AG04449 (cell line): ENCODE measurements at regions not wholly inside any gene's neighbourhood (a gene's known extent, or its start where the extent isn't known, plus 50 kb on each side); places are given as distances from the start of the nearest gene placed in this dataset.

Experiments used
- CTCF ChIA-PET: fragments of 350-600 bp; formaldehyde crosslinking; extraction: SDS; loops from one replicate; lab custom pipeline; 2021; ENCODE audit warnings: antibody characterized with exemption; lab: Yijun Ruan, JAX
- POLR2A ChIA-PET: fragments of 400-600, 350-600 bp; formaldehyde crosslinking; extraction: SDS; loops from one replicate; lab custom pipeline; 2020; ENCODE audit warnings: antibody characterized with exemption, inconsistent platforms; lab: Yijun Ruan, JAX
- DNase-seq: peaks from one replicate; pipeline ENCODE4 v3.0.0-alpha.2; 2010; ENCODE audit warnings: low read depth, low spot score
- H3K4me3 ChIP-seq: 2 replicates; pipeline ENCODE4 v1.5.1; 2011; ENCODE audit warnings: low read depth, mild to moderate bottlenecking, control low read depth, low read length
- CTCF ChIP-seq: IDR thresholded peaks from one replicate; pipeline ENCODE4 v1.5.1; 2011; ENCODE audit warnings: mild to moderate bottlenecking, moderate library complexity, low read length, control low read depth, inconsistent platforms; ENCODE audit not compliant: insufficient read depth; ENCODE audit errors: missing control alignments

GRCh38 chr4:111108153-111108552, 485.3 kb upstream of the PITX2 start:
- ChIA-PET POLR2A (no interaction called here), CTCF (no interaction called here)
- DNase-seq = no peak
- no peak for TF ChIP-seq CTCF
- no peak overlapping the region for H3K4me3 ChIP-seq

GRCh38 chr4:111113591-111113990, 490.7 kb upstream of the PITX2 start:
- no peak overlapping the region for H3K4me3 ChIP-seq
- no peak for DNase-seq
- CTCF ChIA-PET = no interaction called here
- TF ChIP-seq CTCF = no peak
- POLR2A ChIA-PET = no interaction called here

GRCh38 chr4:111115881-111116280, 493.0 kb upstream of the PITX2 start:
- ChIA-PET CTCF (interaction anchor here (0.7 kb wide), 1 partner anchor 12 kb away, joined by 3 read pairs; no protein-coding TSS in a partner anchor), POLR2A (no interaction called here)
- H3K4me3 ChIP-seq = no peak overlapping the region
- TF ChIP-seq CTCF = no peak
- no peak for DNase-seq

GRCh38 chr4:111120191-111120590, 497.3 kb upstream of the PITX2 start:
- POLR2A ChIA-PET = no interaction called here
- CTCF ChIA-PET = no interaction called here
- H3K4me3 ChIP-seq = no peak overlapping the region
- no peak for TF ChIP-seq CTCF
- no peak for DNase-seq

- no peak for TF ChIP-seq CTCF
- H3K4me3 ChIP-seq = no peak overlapping the region
- POLR2A ChIA-PET = no interaction called here
- no peak for DNase-seq
- CTCF ChIA-PET = interaction anchor here (0.6 to 1.7 kb wide), 3 partner anchors 10 to 506 kb away, joined by 3 to 5 read pairs (median 3); no protein-coding TSS in a partner anchor
These were observed 503.5 kb upstream of the PITX2 start for GRCh38 chr4:111126340-111126739.

GRCh38 chr4:111127841-111128240, 505.0 kb upstream of the PITX2 start:
- no peak for DNase-seq
- no peak for TF ChIP-seq CTCF
- no peak overlapping the region for H3K4me3 ChIP-seq
- CTCF ChIA-PET = interaction anchor here (1.2 kb wide), 1 partner anchor 503 kb away, joined by 3 read pairs; no protein-coding TSS in a partner anchor
- POLR2A ChIA-PET = no interaction called here
